Stimulated activated CD4-positive, alpha-beta T cell treated with anti-CD3 and anti-CD28 coated beads, Interleukin-4, amount 100 ng/mL, for 1 hour (primary cell): ENCODE measurements at regions not wholly inside any gene's neighbourhood (a gene's known extent, or its start where the extent isn't known, plus 50 kb on each side); places are given as distances from the start of the nearest gene placed in this dataset.

ENCODE experiments used
- DNase-seq: peaks from one replicate; pipeline ENCODE4 v3.0.0-alpha.2; 2020

- DNase-seq: no peak
Observed at GRCh38 chr9:106625259-106625789, 237.6 kb upstream of the ZNF462 start.

- DNase-seq: no peak
Observed at GRCh38 chr9:106626936-106627335, 236.0 kb upstream of the ZNF462 start.

DNA sequence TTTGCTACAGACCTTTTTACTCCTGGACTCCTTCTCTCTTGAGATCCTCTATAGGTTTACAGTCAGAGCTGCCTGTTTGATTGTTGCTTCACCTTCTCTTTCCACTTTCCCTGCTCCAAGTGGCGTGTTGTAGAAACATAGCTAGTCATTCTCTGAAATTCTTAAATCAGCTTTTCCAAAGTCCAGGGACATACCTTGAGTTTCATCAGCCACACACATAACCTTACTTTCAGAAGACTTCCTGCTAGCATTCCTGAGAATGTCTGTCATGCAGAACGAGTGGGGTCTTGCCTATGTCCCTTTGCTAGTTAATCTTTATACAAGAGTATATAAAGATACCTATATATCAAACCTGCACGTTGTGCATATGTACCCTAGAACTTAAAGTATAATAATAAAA, 230.3 kb upstream of the ZNF462 start:
- DNase-seq: no peak

DNA sequence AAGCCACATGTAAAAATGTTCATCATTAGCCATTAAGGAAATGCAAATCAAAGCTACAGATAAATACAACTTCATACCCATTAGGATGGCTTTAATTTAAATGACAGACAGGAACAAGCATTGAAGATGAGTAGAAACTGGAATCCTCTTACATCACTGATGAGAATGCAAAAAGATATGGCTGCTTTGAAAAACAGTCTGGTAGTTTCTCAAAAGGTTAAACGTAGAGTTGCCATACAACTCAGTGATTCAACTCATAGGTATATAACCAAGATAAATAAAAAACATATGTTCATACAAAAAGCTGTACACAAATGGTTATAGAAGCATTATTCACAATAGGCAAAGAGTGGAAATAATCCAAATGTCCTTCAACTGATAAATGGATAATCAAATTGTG, 228.8 kb upstream of the ZNF462 start:
- DNase-seq: no peak

- DNase-seq: no peak
Observed at GRCh38 chr9:106634641-106635040, 228.3 kb upstream of the ZNF462 start.

DNA sequence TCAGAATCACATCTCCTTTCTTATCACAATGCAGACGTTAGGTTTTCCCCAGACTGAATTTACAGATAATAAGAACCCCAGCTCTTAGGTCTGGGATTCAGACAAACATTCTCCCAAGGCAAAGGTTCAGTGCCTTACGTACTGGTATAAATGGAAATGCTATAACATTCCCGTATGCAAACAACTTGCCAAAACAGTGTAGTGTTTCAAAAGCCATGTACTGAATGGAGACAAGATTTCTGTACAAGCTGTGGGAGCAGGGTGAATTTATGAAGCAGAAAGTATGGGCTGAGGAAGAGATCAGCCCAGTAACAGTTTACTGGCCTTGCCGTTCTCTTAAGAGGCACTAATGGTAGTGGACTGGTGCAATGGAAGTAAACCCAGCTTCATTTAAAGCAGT, 225.5 kb upstream of the ZNF462 start:
- no peak for DNase-seq

DNA sequence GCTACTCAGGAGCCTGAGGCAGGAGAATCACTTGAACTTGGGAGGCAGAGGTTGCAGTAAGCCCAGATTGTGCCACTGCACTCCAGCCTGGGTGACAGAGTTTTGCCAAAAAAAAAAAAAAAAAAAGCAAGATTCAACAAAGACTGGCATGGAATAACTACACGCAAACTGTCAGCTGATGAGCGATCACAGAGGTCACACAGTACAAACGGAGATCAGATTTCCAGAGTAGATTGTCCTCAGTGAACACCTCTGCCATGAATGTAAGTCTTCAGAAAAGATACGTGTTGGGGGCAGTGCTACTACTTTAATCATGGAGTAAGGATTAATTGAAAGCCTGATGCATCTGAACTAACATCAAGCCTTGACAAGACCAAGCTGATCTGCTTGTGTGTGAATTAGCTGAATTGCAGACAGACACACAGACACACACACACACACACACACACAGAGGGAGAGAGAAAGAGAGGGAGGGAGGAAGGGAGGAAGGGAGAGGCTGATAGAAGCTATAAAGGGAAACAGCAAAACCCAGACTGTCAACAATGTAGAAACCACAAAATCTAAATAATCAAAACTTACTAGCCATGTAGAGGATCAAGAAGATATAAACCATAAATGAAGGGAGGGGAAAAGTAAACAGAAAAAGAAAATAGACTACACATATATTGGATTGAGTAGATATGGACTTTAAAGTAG, 222.9 kb upstream of the ZNF462 start:
- DNase-seq: no peak

- no peak for DNase-seq
Observed at GRCh38 chr9:106643211-106643930, 219.6 kb upstream of the ZNF462 start.

- DNase-seq: no peak
Observed at GRCh38 chr9:106644661-106645060, 218.3 kb upstream of the ZNF462 start.

DNA sequence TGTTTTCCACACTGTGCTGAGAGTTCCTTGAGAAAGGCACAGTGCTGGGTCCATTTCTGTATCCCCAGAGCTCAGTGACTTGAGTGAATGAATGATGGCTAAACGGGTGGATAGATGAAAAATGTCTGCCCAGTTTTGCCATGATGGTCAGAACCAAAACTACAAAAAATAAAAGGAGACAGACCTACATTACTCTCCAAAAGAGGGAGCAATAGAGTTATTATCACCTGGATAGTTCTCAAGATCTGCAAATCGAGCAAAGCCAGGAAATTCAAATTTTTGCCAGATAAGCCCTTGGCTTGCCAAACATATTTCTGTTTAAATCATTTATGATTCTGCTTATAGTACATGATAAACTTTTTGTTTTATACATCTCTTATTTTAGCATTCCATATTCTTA, 214.2 kb upstream of the ZNF462 start:
- DNase-seq: no peak

DNA sequence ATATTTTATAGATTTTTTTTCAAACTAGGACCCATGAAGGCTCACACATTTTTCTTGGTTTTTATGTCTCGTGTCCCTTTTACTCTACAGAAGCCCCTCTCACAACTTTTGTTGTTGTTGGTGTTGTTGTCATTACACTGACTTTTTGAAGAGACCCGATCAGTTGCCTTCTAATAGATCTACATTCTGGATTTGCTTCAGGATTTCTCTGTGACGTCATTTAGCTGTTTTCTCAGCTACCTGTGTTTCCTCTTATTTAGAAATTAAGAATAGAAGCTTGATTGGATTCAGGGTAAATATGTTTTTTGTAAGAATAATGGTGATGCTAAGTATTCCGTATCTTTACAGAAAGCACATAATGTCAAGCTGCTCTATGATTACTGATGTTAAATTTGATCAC, 213.3 kb upstream of the ZNF462 start:
- no peak for DNase-seq

DNA sequence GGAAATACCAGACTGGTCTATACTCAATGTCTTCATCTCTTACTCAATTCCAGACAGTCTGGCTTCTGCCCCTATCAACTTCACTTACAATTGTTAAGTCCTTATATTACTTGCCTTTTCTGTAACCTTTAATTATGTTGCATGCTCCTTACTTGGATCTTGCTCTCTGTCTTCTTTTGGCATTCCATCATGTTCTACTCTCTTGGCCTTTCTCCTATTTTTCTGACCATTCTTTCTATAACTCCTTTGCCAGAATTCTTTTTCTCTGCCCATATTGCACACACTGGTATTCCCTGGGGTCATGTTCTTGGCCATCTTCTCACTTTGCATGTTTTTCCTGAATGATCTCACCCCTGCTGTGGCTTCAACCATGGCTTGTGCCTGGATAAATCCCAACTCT, 209.8 kb upstream of the ZNF462 start:
- DNase-seq: no peak

DNA sequence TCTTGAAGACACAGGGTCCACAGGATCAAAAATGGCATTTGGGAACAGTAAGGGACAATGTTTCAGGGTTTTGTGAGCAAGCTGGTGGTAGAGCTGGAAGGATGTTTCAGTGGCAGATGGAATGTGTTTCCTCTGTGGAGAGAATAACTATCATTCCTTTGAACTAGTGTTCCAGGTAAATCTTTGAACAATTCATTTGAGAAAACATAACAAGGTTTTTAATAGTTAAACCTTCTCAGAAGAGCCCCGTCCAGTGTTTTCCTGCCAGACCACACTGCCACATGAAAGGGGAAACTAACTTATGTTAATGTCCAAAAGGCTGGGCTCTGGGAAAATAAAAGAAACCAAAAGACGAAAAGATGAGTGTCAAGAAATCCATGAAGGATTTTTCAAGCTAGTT, 207.0 kb upstream of the ZNF462 start:
- no peak for DNase-seq

DNA sequence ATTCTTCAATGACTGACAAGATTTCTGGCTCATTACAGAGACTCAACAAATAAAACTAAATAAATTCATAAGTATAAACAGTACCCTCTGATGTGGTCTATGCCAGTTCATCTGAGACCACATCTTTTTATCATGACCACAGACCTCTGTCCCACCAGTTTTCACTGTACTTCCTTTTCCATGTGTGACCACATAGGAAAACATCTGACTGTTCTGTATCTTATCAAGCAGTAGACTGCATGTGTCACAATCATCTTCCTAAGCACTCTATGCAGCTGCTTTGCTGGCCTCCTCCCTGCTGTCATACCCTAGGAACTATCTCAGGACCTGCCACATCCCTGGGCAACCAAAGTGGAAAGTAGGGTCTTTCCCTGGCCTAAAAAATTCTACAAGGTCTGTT, 205.0 kb upstream of the ZNF462 start:
- DNase-seq: no peak

DNA sequence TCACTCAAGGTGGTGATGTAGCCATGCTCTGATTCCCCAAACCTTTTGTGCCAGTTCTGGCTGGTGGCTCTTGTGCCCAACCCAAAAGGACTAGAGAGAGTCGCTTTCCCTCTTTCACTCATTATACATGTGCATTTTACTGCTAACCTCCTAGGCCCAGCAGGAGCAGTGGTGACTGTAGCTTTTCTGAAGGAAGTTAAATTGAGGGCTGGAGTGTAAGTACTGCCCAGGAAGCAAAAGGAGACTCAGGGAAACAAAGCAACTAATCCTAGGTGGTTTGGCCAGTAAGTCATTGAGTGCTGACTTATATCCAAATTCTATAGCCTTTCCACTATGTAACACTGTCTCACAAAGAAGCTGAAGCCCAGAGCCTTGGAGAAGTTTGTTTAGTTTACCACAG, 194.4 kb upstream of the ZNF462 start:
- no peak for DNase-seq

DNA sequence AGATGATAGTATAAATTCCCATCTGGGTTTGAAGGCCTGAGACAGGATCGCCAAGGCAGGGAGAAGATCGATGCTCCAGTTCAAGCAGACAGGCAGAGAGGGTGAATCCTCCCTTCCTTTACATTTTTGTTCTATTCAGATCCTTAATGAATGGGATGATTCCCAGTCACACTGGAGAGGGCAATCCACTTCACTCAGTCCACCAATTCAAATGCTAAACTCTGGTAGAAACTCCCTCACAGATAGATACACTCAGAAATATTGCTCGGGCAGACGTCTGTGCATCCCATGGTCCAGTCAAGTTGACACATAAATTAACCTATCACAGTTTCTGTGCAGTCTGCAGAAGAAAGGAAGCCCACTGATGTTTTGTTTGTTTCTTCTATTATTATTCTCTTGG, 193.1 kb upstream of the ZNF462 start:
- DNase-seq: no peak

DNA sequence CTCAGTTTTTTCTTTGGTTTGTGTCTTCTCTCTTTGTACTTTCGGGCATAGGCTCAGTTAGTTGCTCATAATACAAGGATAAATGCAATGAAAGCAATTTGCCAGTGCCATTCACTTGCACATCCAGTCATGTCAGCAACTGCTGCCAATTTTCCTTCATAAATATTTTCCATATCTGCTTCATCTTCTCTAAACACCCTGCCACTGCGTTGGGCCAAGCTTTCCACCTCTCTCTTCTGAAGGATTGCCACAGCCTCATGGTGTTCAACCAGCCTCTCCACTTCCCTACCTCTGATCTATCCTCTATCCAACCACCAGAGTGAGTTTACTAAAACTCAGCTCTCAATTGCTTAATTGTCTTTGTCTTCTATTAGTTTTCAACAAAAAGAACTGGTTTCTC, 192.5 kb upstream of the ZNF462 start:
- DNase-seq: no peak

DNA sequence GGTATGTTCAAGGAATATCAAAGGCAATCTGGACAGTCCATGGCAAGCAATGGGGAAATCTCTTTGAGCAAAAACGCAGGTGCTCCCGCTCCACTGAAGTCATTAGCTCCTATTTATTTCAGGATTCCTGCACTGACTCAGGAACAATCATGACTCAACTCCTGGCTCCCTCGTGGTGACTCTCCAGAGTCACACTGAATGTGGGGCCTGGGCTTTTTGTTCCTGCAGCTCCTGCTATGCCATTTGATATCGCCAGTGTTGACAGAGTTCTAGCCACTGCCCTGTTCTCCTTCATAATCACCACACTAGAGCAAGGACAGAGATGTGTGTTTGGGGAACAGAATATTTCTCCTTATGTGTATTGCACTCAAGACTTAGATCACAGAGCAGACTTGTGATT, 187.2 kb upstream of the ZNF462 start:
- no peak for DNase-seq

DNA sequence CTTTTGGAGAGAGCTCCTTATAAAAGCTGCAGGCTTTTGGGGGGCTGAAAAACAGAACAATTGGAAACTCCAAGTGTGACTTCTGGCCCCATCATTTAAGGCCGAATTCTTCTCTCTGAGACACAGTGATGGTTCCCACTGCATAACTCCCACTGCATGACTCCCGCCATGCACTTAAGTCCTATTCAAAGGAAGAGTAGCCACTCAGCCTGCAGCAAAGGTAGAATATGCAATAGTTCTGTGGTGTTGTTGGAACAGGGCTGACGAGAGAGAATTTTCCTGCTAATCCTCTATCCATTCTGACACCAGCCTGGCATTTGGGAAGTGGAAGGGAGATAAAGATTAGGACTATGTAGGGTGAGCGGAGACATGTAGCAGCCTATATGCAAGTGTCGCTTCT, 185.6 kb upstream of the ZNF462 start:
- no peak for DNase-seq

GRCh38 chr9:106677830-106678229, 185.1 kb upstream of the ZNF462 start:
- DNase-seq: no peak

- DNase-seq: no peak
Observed at GRCh38 chr9:106678273-106678672, 184.7 kb upstream of the ZNF462 start.

- no peak for DNase-seq
Observed at GRCh38 chr9:106682420-106682819, 180.5 kb upstream of the ZNF462 start.

- DNase-seq: no peak
Observed at GRCh38 chr9:106683454-106683853, 179.5 kb upstream of the ZNF462 start.

DNA sequence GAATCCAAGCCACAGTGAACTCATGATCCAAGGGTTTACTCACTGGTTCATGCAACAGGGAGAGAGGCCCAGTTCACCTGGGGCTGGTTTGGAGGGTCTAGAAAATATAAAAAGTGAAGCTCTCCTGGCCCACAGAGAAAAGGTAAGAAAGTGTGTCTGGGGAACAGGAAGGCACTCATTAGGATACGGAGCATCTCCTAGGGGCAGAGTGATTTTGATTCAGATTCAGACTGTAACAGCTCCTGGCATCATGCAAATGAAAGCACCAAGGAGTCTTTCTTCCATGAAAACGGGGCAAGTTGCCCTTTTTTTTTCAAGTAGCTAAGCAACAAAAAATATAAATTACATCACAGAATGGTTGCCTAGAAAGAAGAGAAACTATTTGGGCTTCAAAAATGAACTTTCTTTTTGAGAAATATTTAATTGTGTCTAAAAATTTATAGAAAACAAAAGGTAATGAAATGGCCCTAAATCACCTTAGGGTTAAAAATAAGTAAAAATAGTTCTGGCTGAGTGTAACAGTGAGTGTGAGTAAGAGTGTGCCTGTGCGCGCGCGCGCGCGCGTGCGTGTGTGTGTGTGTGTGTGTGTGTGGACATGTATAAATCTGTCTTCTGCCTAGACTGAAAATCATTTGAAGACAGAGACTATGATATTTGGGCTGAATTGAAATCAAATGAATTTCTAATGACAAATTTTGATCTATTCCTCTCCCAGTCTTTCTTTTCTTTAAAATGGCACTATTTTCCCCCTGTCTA, 177.8 kb upstream of the ZNF462 start:
- DNase-seq: no peak
